BE2C (cell line): ENCODE measurements at regions not wholly inside any gene's neighbourhood (a gene's known extent, or its start where the extent isn't known, plus 50 kb on each side); places are given as distances from the start of the nearest gene placed in this dataset.

Experiments used
- DNase-seq: peaks from one replicate; pipeline ENCODE4 v3.0.0-alpha.2; 2020
- H3K27me3 ChIP-seq: fragments of 250-450 bp; sonication (Bioruptor Pico); 2 replicates; pipeline ENCODE4 v1.5.1; 2020; ENCODE audit warnings: mild to moderate bottlenecking
- H3K36me3 ChIP-seq: fragments of 250-450 bp; sonication (Bioruptor Pico); 2 replicates; pipeline ENCODE4 v1.5.1; 2020; ENCODE audit warnings: mild to moderate bottlenecking
- H3K4me1 ChIP-seq: fragments of 250-450 bp; sonication (Bioruptor Pico); 2 replicates; pipeline ENCODE4 v1.5.1; 2020
- H3K4me3 ChIP-seq: 2 replicates; pipeline ENCODE4 v1.5.1; 2011; ENCODE audit warnings: low read depth, low read length
- H3K9me3 ChIP-seq: fragments of 250-450 bp; sonication (Bioruptor Pico); 2 replicates; pipeline ENCODE4 v1.5.1; 2020
- CTCF ChIP-seq: IDR thresholded peaks from 2 replicates; pipeline ENCODE4 v1.5.1; 2012; ENCODE audit warnings: mild to moderate bottlenecking, low read depth, low read length

- DNase-seq, result no peak
- Histone ChIP-seq H3K4me1 (peaks cover 15% of the 10 kb centered on the region), H3K36me3 (peaks cover 25% of the 10 kb centered on the region), H3K27me3 (no peaks in the 10 kb centered on the region), H3K4me3 (no peak overlapping the region), H3K9me3 (no peaks in the 10 kb centered on the region)
- no peak for TF ChIP-seq CTCF
Observed at GRCh38 chr22:42217752-42218280, 52.6 kb downstream of the TCF20 start.

- H3K4me3 ChIP-seq, result no peak overlapping the region
- no peaks in the 10 kb centered on the region for H3K27me3 ChIP-seq
- H3K9me3 ChIP-seq, result no peaks in the 10 kb centered on the region
- no peak for DNase-seq
- H3K36me3 ChIP-seq, result peaks cover 32% of the 10 kb centered on the region
- no peak for TF ChIP-seq CTCF
- peaks cover 15% of the 10 kb centered on the region for H3K4me1 ChIP-seq
Observed at GRCh38 chr22:42217019-42217751, 53.3 kb downstream of the TCF20 start.

DNA sequence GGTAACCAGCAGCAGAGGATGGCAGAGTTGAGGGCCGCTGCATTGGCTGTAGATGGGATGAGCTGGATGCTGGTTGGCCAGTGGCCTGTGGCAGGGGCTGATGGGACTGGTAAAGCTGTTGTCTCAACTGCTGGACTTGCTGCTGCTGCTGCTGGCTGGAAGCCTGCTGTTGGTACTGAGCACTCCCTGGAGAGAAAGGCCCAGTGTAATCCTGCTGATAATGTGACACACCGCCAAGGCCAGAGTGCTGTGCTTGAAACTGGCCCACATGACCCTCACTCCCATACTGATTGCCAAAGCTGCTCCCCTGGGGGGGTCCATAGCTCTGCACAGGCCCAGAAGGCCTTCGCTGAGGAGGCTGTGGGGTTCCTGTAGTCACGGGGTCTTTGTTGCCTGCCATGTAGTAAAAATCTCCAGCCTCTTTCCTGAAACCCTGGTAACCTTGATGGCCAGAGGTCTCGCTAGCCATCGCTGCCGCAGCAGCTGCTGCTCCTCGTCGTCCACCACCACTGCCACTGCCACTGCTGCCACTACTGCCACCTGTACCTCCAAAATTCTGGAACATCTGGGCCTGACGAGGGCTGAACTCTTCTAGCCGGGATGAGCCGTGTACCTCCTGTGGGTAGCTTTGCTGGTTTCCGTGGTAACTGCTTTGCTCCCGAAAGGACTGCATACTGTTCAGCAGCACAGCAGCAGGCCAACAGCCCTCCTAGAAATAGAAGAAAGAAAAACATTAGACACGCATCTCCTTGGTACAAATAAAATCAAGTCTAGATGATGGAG lies 55.6 kb downstream of the TCF20 start:
- no peak for TF ChIP-seq CTCF
- Histone ChIP-seq H3K4me1 (peaks cover 15% of the 10 kb centered on the region), H3K9me3 (no peaks in the 10 kb centered on the region), H3K27me3 (no peaks in the 10 kb centered on the region), H3K36me3 (peaks cover 45% of the 10 kb centered on the region), H3K4me3 (no peak overlapping the region)
- peak; percentile 72 for DNase-seq

- Histone ChIP-seq H3K4me1 (peaks cover 4% of the 10 kb centered on the region), H3K27me3 (no peaks in the 10 kb centered on the region), H3K9me3 (no peaks in the 10 kb centered on the region), H3K36me3 (peaks cover 25% of the 10 kb centered on the region), H3K4me3 (no peak overlapping the region)
- DNase-seq, result no peak
- no peak for TF ChIP-seq CTCF
Observed at GRCh38 chr22:42208362-42208761, 62.1 kb downstream of the TCF20 start.

DNA sequence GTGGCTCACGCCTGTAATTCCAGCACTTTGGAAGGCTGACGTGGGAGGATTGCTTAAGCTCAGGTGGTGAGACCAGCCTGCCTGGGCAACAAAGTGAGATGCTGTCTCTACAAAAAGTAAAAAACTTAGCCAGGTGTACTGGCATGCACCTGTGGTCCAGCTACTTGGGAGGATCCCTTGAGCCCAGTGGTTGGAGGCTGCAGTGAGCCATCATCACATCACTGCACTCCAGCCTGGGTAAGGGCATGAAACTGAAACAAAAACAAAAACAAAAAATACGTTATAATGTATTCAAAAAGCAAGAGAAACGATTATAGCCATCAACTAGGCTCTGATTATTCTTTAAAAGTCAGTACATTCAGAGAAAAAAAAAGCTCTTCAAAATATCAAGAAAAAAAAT lies 62.5 kb downstream of the TCF20 start:
- peaks cover 21% of the 10 kb centered on the region for H3K36me3 ChIP-seq
- no peaks in the 10 kb centered on the region for H3K9me3 ChIP-seq
- no peaks in the 10 kb centered on the region for H3K27me3 ChIP-seq
- TF ChIP-seq CTCF, result no peak
- no peak overlapping the region for H3K4me3 ChIP-seq
- DNase-seq, result no peak
- H3K4me1 ChIP-seq, result peaks cover 4% of the 10 kb centered on the region

DNA sequence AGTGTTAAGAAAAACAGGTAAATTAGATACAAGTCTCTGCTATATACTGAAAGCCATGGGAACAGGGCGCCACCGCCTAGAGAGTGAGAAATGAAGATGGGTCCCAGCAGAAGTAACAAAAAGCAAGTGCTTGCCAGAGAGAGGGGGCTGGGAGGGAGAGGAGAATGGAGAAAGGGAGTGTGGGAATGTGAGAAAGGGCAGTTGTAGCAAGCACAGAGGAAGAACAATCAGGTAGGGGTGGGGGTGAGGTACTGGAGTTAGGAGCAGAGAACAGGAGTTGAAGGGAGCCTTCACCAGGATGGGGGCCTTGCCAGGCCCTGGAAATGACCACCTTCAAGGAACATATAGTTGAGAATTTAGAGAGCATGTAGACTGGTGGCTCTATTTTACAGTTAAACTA lies 66.8 kb downstream of the TCF20 start:
- Histone ChIP-seq H3K4me1 (peaks cover 4% of the 10 kb centered on the region), H3K27me3 (no peaks in the 10 kb centered on the region), H3K36me3 (no peaks in the 10 kb centered on the region; the same call in none of the 2 replicates), H3K9me3 (no peaks in the 10 kb centered on the region), H3K4me3 (no peak overlapping the region)
- DNase-seq, result no peak
- no peak for TF ChIP-seq CTCF
